Mucosa of gallbladder (tissue), 1 donor: ENCODE measurements at regions not wholly inside any gene's neighbourhood (a gene's known extent, or its start where the extent isn't known, plus 50 kb on each side); places are given as distances from the start of the nearest gene placed in this dataset.

Source experiments
- DNase-seq: peaks from one replicate; pipeline ENCODE4 v3.0.0-alpha.2; 2020; ENCODE audit warnings: low spot score
- donor health status: DM: no; HTN: no; CAD: no.

DNA sequence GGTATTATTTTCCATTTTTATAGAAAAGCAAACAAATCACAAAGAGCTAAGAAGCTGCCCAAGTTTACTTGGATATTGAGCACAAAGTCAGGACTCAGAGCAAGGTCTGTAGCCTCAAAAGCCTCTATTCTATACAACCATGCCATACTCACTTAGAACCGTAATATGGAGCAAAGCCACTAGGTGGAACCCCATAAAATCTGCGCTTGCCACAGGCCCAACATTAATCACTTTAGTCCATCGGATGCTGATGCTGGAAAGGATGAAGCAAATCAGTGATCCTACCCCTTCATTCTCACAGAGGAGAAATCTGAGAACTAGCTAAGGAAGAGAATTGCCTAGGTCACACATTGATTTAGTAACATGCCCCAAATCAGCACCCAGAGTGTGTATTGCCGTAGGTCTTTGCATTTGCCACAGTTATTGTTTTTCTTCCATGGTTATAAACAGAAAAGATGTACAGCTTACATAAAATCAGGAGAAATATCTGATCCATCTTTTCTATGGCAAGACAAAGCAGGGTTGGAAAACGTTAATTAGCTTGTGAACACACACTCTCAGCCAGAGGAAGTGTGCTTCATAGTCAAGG is 56.7 kb upstream of the RAB38 start:
- peak; percentile 34 for DNase-seq

DNA sequence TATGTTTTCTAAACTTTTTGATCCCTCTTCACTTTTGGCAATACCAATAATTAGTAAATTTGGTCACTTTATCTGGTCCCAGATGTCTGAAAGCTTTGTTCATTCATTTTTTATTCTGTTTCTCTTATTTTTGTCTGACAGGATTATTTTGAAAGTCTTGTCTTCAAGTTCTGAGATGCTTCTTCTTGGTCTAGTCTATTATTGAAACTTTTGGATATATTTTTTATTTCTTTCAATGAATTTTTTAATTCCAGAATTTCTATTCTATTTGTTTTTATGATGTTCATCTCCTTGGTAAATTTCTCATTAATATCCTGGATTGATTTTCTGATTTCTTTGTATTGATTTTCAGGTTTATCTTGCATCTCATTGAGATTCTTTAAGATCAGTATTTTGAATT is 54.1 kb upstream of the RAB38 start:
- no peak for DNase-seq
